ENCODE measurements at regions not wholly inside any gene's neighbourhood (a gene's known extent, or its start where the extent isn't known, plus 50 kb on each side); places are given as distances from the start of the nearest gene placed in this dataset.

GRCh38 chr12:114847441-114848035, 163.6 kb upstream of the TBX3 start:
- TF ChIP-seq CTCF (IDR thresholded peaks at IDR 0.05 in 2 of 3, conservative IDR thresholded peaks at IDR 0.05 in 1 of 3; ENCODE audit: insufficient read depth in 2 of 3, low read depth in 1 of 3, low read length in 3 of 3) = no peak
- no peak for TF ChIP-seq BACH1 (tag; IDR thresholded peaks at IDR 0.05)
- no peak for TF ChIP-seq SMARCC2 (IDR thresholded peaks at IDR 0.05; ENCODE audit: low read depth)
- TF ChIP-seq ZZZ3 (IDR thresholded peaks at IDR 0.05) = no peak
- TF ChIP-seq NFIC (IDR thresholded peaks at IDR 0.05) = no peak
- no peak for TF ChIP-seq HMG20A (CRISPR knock-in tag; conservative IDR thresholded peaks at IDR 0.05)
- TF ChIP-seq ZNF280A (IDR thresholded peaks at IDR 0.05; ENCODE audit: low read depth, partially characterized antibody) = no peak
- no peak for TF ChIP-seq TAF1 (IDR thresholded peaks at IDR 0.05; ENCODE audit: control insufficient read depth, extremely low read depth, insufficient read depth, low read length, severe bottlenecking)
- no peak for TF ChIP-seq CEBPB (tag; IDR thresholded peaks at IDR 0.05)
- TF ChIP-seq TEAD2 (tag; IDR thresholded peaks at IDR 0.05) = no peak
- TF ChIP-seq CREB1 (IDR thresholded peaks at IDR 0.05) = no peak
- no peak for TF ChIP-seq CREB1 (CRISPR knock-in tag; IDR thresholded peaks at IDR 0.05)
- TF ChIP-seq CHD1 (IDR thresholded peaks at IDR 0.05; ENCODE audit: low read length) = no peak
- TF ChIP-seq EP300 (IDR thresholded peaks at IDR 0.05; ENCODE audit: low read length) = no peak
- no peak for TF ChIP-seq FOXP1 (CRISPR knock-in tag; IDR thresholded peaks at IDR 0.05)

Data from K562 (cell line).